ENCODE measurements at regions not wholly inside any gene's neighbourhood (a gene's known extent, or its start where the extent isn't known, plus 50 kb on each side); places are given as distances from the start of the nearest gene placed in this dataset.

- no peak overlapping the region for H2BK5ac ChIP-seq (ENCODE audit: low read depth, low read length)
- no peak overlapping the region for H4K8ac ChIP-seq (ENCODE audit: extremely low read depth, insufficient read depth, low read length)
- no peak overlapping the region for H2BK20ac ChIP-seq (ENCODE audit: low read length)
- H3K27me3 ChIP-seq (replicated peaks in 1 of 4; ENCODE audit: control insufficient read depth in 3 of 4, extremely low read depth in 1 of 4, insufficient read depth in 3 of 4, low read length in 3 of 4) = no peaks in the 10 kb centered on the region
- H3K4me2 ChIP-seq (ENCODE audit: insufficient read depth in 1 of 2, low read depth in 2 of 2, low read length in 2 of 2) = no peak overlapping the region
- H3K9ac ChIP-seq (replicated peaks in 1 of 4; ENCODE audit: extremely low read depth in 1 of 4, low read depth in 3 of 4, low read length in 3 of 4) = no peak overlapping the region
- DNase-seq (ENCODE audit: low read depth in 1 of 2, low spot score in 2 of 2) (no peak), FAIRE-seq (no peak)
- no peaks in the 10 kb centered on the region for H3K79me2 ChIP-seq (ENCODE audit: control insufficient read depth in 1 of 2, insufficient read depth in 2 of 2, low read length in 2 of 2)
- H3K23me2 ChIP-seq (ENCODE audit: low read depth, low read length) = no peaks in the 10 kb centered on the region
- no peak overlapping the region for H4K5ac ChIP-seq (ENCODE audit: insufficient read length, low read depth, low read length)
- no peaks in the 10 kb centered on the region for H4K20me1 ChIP-seq (replicated peaks in 1 of 2; ENCODE audit: control insufficient read depth in 1 of 2, insufficient read depth in 2 of 2, low read length in 2 of 2)
- no peak overlapping the region for H2BK12ac ChIP-seq (ENCODE audit: low read depth, low read length)
- H3K14ac ChIP-seq (ENCODE audit: insufficient read length) = no peak overlapping the region
- no peak overlapping the region for H3K23ac ChIP-seq (ENCODE audit: insufficient read length)
- H3K56ac ChIP-seq (replicated peaks; ENCODE audit: insufficient read length, low read depth, low read length) = no peak overlapping the region
- H3K4me3 ChIP-seq (ENCODE audit: extremely low read depth in 1 of 4, insufficient read depth in 2 of 4, low read depth in 3 of 4, low read length in 4 of 4) = no peak overlapping the region
- H3K36me3 ChIP-seq (ENCODE audit: control insufficient read depth in 2 of 4, insufficient read depth in 4 of 4, low read length in 3 of 4) = no peaks in the 10 kb centered on the region
- H2BK120ac ChIP-seq (replicated peaks; ENCODE audit: low read depth, low read length) = no peak overlapping the region
- no peak overlapping the region for H2AK5ac ChIP-seq (ENCODE audit: low read depth, low read length)
- WGBS, 2 experiments (ENCODE audit: extremely low coverage in 1 of 2, insufficient coverage in 1 of 2, insufficient read length in 1 of 2, insufficient replicate concordance in 2 of 2, low coverage in 1 of 2, low lambda C conversion rate in 2 of 2, missing lambda C conversion rate in 1 of 2) = 82% methylated on average over 3 of the region's 3 CpGs; no CpG with 5 or more reads in 1 of the 2 experiments
- H3K79me1 ChIP-seq (ENCODE audit: low read depth, low read length) = no peaks in the 10 kb centered on the region
- no peak overlapping the region for H4K91ac ChIP-seq (replicated peaks; ENCODE audit: insufficient read length, low read length)
- no peak overlapping the region for H2AFZ ChIP-seq (ENCODE audit: low read length)
- ChIA-PET CTCF (ENCODE audit: partially characterized antibody) (interaction anchor here (1.5 kb wide), 1 partner anchor 42 kb away, joined by 3 read pairs; no protein-coding TSS in a partner anchor), POLR2A (ENCODE audit: partially characterized antibody) (no interaction called here)
- peaks cover 0 to 5% (median 3%) of the 10 kb centered on the region in 4 experiments; a peak in 2 of 7 replicates for H3K4me1 ChIP-seq (replicated peaks in 1 of 4; ENCODE audit: control insufficient read depth in 3 of 4, insufficient read depth in 4 of 4, low read length in 3 of 4)
- no peaks in the 10 kb centered on the region for H3K9me3 ChIP-seq (ENCODE audit: insufficient read depth in 2 of 2, low read depth in 1 of 2, low read length in 1 of 2)
- H3K4ac ChIP-seq (replicated peaks; ENCODE audit: insufficient read length, low read depth, low read length) = no peak overlapping the region
- H3K18ac ChIP-seq (ENCODE audit: extremely low read depth, low read length) = no peak overlapping the region
- H3K27ac ChIP-seq (ENCODE audit: low read depth, low read length) = no peak overlapping the region
- H2BK15ac ChIP-seq (ENCODE audit: low read length) = no peak overlapping the region
- TF ChIP-seq ASH2L (IDR thresholded peaks at IDR 0.05; ENCODE audit: low read length) (no peak), SAP30 (IDR thresholded peaks at IDR 0.05; ENCODE audit: insufficient read depth, insufficient replicate concordance, low read length) (no peak), SRF (IDR thresholded peaks at IDR 0.05; ENCODE audit: low read depth, low read length) (no peak), RNF2 (IDR thresholded peaks at IDR 0.05; ENCODE audit: borderline replicate concordance, low read depth, low read length, missing control alignments, poor library complexity, severe bottlenecking) (no peak), SUZ12 (IDR thresholded peaks at IDR 0.05; ENCODE audit: low read length) (no peak), ATF2 (IDR thresholded peaks at IDR 0.05; ENCODE audit: low read length) (no peak), ATF3 (IDR thresholded peaks at IDR 0.05; ENCODE audit: insufficient read depth, low read depth, low read length) (no peak), KDM5A (IDR thresholded peaks at IDR 0.05; ENCODE audit: low read length) (no peak), CEBPB (IDR thresholded peaks at IDR 0.05; ENCODE audit: low read depth, low read length) (no peak)
Measured at GRCh38 chr2:177324797-177325196, 60.3 kb upstream of the NFE2L2 start.
